ENCODE measurements at regions not wholly inside any gene's neighbourhood (a gene's known extent, or its start where the extent isn't known, plus 50 kb on each side); places are given as distances from the start of the nearest gene placed in this dataset.

GRCh38 chr18:63043516-63043915, 276.1 kb downstream of the BCL2 start (continued):
- TF ChIP-seq POLR2AphosphoS5 (IDR thresholded peaks at IDR 0.05; ENCODE audit: low read depth): no peak

GRCh38 chr18:63042351-63042750, 277.2 kb downstream of the BCL2 start:
- no peak overlapping the region for H3K27ac Mint-ChIP-seq
- no peak for DNase-seq (ENCODE audit: low spot score)
- H2AFZ ChIP-seq: no peak overlapping the region
- H4K20me1 ChIP-seq (replicated peaks; ENCODE audit: insufficient read depth): no peaks in the 10 kb centered on the region
- H3K4me3 Mint-ChIP-seq: no peak overlapping the region
- no peak overlapping the region for H3K4me3 ChIP-seq
- no peaks in the 10 kb centered on the region for H3F3A ChIP-seq (replicated peaks; ENCODE audit: low read depth)
- ATAC-seq: no peak
- H3K27ac ChIP-seq (ENCODE audit: low read depth): no peak overlapping the region
- H3K9me2 ChIP-seq (ENCODE audit: insufficient read depth): no peaks in the 10 kb centered on the region
- H3K4me1 ChIP-seq (ENCODE audit: insufficient read depth): no peaks in the 10 kb centered on the region; the same call in 1 of the 2 replicates
- no peaks in the 10 kb centered on the region for H3K36me3 Mint-ChIP-seq (ENCODE audit: low read depth)
- H3K36me3 ChIP-seq (ENCODE audit: insufficient read depth): no peaks in the 10 kb centered on the region
- TF ChIP-seq CTCF (conservative IDR thresholded peaks at IDR 0.05; ENCODE audit: low read depth in 2 of 2) (no peak), EZH2 (IDR thresholded peaks at IDR 0.05; ENCODE audit: low read depth, unreplicated experiment) (no peak), NANOG (IDR thresholded peaks at IDR 0.05; ENCODE audit: borderline replicate concordance) (no peak), ZNF114 (CRISPR knock-in tag; IDR thresholded peaks at IDR 0.05) (no peak), CREB1 (CRISPR knock-in tag; IDR thresholded peaks at IDR 0.05; ENCODE audit: low read depth) (no peak), ZNF462 (CRISPR knock-in tag; IDR thresholded peaks at IDR 0.05) (no peak), EZH2phosphoT487 (IDR thresholded peaks at IDR 0.05; ENCODE audit: unreplicated experiment) (no peak), ZNF331 (CRISPR knock-in tag; IDR thresholded peaks at IDR 0.05; ENCODE audit: low read depth) (no peak), ETS1 (IDR thresholded peaks at IDR 0.05) (no peak), JUNB (IDR thresholded peaks at IDR 0.05; ENCODE audit: unreplicated experiment) (no peak), POLR2AphosphoS5 (IDR thresholded peaks at IDR 0.05; ENCODE audit: low read depth) (no peak), REST (IDR thresholded peaks at IDR 0.05; ENCODE audit: unreplicated experiment) (no peak), STAT1 (IDR thresholded peaks at IDR 0.05; ENCODE audit: unreplicated experiment) (no peak)
- no peaks in the 10 kb centered on the region for H3K27me3 ChIP-seq (ENCODE audit: insufficient read depth)
- peaks cover 6% of the 10 kb centered on the region for H3K4me1 Mint-ChIP-seq
- peaks cover 1% of the 10 kb centered on the region for H3K27me3 Mint-ChIP-seq (ENCODE audit: insufficient read depth, low read depth, poor library complexity)
- no peak overlapping the region for H3K4me2 ChIP-seq
- no peaks in the 10 kb centered on the region; the same call in 2 of the 3 replicates for H3K9me3 Mint-ChIP-seq
- no peaks in the 10 kb centered on the region for H3K79me2 ChIP-seq (replicated peaks; ENCODE audit: insufficient read depth)
